Stomach (tissue), 8 donors: ENCODE measurements at regions not wholly inside any gene's neighbourhood (a gene's known extent, or its start where the extent isn't known, plus 50 kb on each side); places are given as distances from the start of the nearest gene placed in this dataset.
"Not testable (repeated sequence)": the region's sequence is repeated elsewhere in the genome, so short reads cannot be mapped to it uniquely, and the experiment has no call there.

Experiments
- DNase-seq, 2 donors: peaks; one replicate each; pipeline versions ENCODE4 v3.0.0 to v3.0.0-alpha.2; 2013 to 2019
- H3K27ac ChIP-seq, 5 donors: fragments of 200-600 bp in 4 of 5; sonication (generic) in 4 of 5; one replicate each; pipeline ENCODE4 v1.5.1; 2013 to 2019; ENCODE audit warnings: mild to moderate bottlenecking in 1 of 5, moderate library complexity in 1 of 5
- H3K27me3 ChIP-seq, 3 donors: fragments of 200-600 bp; sonication (generic); one replicate each; pipeline ENCODE4 v1.5.1; 2017 to 2019; ENCODE audit warnings: mixed run types in 1 of 3
- H3K36me3 ChIP-seq, 4 donors: fragments of 200-600 bp; sonication (generic); 1 replicate in 3 of 4; 2 replicates in 1 of 4; pipeline ENCODE4 v1.5.1; 2016 to 2019
- H3K4me1 ChIP-seq, 4 donors: fragments of 200-600 bp; sonication (generic); one replicate each; pipeline ENCODE4 v1.5.1; 2016 to 2019
- H3K4me3 ChIP-seq, 4 donors: fragments of 200-600 bp; sonication (generic) in 3 of 4; one replicate each; pipeline ENCODE4 v1.5.1; 2016 to 2019; ENCODE audit warnings: mild to moderate bottlenecking in 1 of 4
- H3K9me3 ChIP-seq, 4 donors: fragments of 200-600 bp; sonication (generic); one replicate each; pipeline ENCODE4 v1.5.1; 2016 to 2019
- EP300 ChIP-seq: sonication (generic); formaldehyde crosslinking; IDR thresholded peaks from one replicate; pipeline ENCODE4 v1.6.1; 2017; ENCODE audit warnings: antibody characterized with exemption
- POLR2A ChIP-seq, 4 donors: fragments of 450-650 bp; IDR thresholded peaks; one replicate each; pipeline ENCODE4 v1.6.1; 2016; ENCODE audit warnings: antibody characterized with exemption in 4 of 4, control low read depth in 2 of 4, mild to moderate bottlenecking in 1 of 4, moderate library complexity in 1 of 4
- POLR2AphosphoS5 ChIP-seq, 3 donors: sonication (generic); formaldehyde crosslinking; IDR thresholded peaks; one replicate each; pipeline ENCODE4 v1.6.1; 2016; ENCODE audit warnings: antibody characterized with exemption in 3 of 3
- WGBS, 5 donors: extraction: QIAGEN DNeasy Blood & Tissue Kit in 3 of 5; methylation state at CpG; one replicate each; pipeline versions ENCODE4 v1.1.5 to v1.1.7; 2013 to 2018; 5-methylcytosine and 5-hydroxymethylcytosine counted together
- intact Hi-C: fragments of 100-400 bp; cut with DNase I; formaldehyde crosslinking; loops from one replicate; pipeline ENCODE4 v1.15.1; 2023; ENCODE audit warnings: low total_unique reads
- TF ChIP-seq, protein P1 (sequence below), 7 experiments: fragments of 450-650 bp in 4 of 7; fragments of 200-600 bp in 3 of 7; sonication (generic) in 3 of 7; IDR thresholded peaks; one replicate each; pipeline ENCODE4 v1.5.1; 2016 to 2019; ENCODE audit warnings: antibody characterized with exemption in 7 of 7, control low read depth in 2 of 7, mild to moderate bottlenecking in 1 of 7
- donor health status: healthy with polysubstance abuse.
- donor health status: Bipolar disorder and iron deficiency.
- donor health status: healthy.

DNA sequence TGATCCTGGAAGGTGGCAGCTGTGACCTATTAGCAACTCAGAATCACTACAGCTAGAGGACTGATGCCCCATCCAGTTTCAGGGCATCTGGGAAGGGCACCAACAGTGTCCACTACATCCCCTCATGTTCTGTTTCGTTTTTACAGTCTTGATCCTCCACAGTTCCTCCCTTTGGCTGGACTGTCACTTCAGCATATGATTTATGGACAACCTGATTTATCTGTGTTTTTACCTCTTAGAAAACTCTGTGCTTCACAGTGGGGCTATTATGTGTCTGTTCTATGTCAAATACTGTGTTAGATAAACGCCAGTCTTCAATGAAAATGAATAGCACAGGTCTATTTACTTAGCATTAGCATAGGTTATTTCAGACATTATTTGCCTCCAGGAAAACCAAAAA is 63.1 kb upstream of the GRPR start:
- Histone ChIP-seq H3K36me3 (no peaks in the 10 kb centered on the region), H3K27ac (no peak overlapping the region), H3K4me1 (no peaks in the 10 kb centered on the region), H3K9me3 (no peaks in the 10 kb centered on the region), H3K4me3 (no peak overlapping the region), H3K27me3 (no peaks in the 10 kb centered on the region)
- no peak for TF ChIP-seq POLR2AphosphoS5 (IDR thresholded peaks at IDR 0.05)
- TF ChIP-seq, protein P1, sequence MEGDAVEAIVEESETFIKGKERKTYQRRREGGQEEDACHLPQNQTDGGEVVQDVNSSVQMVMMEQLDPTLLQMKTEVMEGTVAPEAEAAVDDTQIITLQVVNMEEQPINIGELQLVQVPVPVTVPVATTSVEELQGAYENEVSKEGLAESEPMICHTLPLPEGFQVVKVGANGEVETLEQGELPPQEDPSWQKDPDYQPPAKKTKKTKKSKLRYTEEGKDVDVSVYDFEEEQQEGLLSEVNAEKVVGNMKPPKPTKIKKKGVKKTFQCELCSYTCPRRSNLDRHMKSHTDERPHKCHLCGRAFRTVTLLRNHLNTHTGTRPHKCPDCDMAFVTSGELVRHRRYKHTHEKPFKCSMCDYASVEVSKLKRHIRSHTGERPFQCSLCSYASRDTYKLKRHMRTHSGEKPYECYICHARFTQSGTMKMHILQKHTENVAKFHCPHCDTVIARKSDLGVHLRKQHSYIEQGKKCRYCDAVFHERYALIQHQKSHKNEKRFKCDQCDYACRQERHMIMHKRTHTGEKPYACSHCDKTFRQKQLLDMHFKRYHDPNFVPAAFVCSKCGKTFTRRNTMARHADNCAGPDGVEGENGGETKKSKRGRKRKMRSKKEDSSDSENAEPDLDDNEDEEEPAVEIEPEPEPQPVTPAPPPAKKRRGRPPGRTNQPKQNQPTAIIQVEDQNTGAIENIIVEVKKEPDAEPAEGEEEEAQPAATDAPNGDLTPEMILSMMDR (IDR thresholded peaks at IDR 0.05), result no peak
- TF ChIP-seq POLR2A (IDR thresholded peaks at IDR 0.05), result no peak
- TF ChIP-seq EP300, result no peak
- no peak for DNase-seq
- WGBS, 5 donors, result 16 to 27% (median 24%) methylated on average over 2 of the region's 2 CpGs
- intact Hi-C loops, result no loop called here

DNA sequence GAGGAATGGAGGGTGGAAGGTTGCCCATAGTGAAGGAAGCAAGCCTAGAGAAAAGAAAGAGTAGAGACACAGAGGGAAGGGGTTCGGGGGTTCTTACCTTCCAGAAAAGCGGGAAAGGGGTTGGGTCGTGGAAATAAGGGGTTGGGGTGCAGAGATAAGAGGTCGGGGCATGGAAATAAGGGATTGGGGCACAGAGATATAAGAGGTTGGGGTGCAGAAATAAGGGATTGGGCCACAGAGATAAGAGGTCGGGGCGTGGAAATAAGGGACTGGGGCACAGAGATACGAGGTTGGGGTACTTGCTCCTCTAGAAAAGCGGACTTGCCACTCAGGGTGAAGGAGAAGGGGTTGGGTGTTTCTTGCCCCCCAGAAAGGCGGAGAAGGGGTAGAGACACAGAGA is 74.2 kb upstream of the GRPR start:
- WGBS, 5 donors, result 75 to 90% (median 85%) methylated on average over 7 to 9 of the region's 9 CpGs
- DNase-seq, H3K36me3 ChIP-seq, H3K4me1 ChIP-seq, H3K4me3 ChIP-seq, H3K27ac ChIP-seq, H3K27me3 ChIP-seq, intact Hi-C loops: not testable (repeated sequence)
- peaks cover 0 to 14% (median 6%) of the 10 kb centered on the region in 4 donors for H3K9me3 ChIP-seq

DNA sequence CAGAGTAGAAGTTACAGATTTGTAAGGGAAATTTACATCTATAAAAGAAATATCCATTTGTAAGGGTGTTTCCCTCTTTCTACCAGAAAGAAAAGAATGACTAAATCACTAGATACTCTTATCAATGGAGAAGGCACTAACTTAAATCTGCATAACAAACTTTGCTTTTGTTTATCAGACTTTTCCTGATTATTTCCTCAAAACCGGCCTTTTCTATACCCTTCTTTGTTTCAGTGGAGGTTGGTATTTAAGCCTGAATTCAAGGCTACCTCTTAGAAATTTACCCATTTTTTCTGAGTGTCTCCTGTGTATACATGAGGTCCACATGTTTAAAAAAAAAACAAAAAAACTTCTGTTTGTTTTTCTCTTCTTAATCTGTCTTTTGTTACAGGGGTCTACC is 80.4 kb upstream of the GRPR start:
- Histone ChIP-seq H3K9me3 (no peaks in the 10 kb centered on the region), H3K4me1 (no peaks in the 10 kb centered on the region), H3K4me3 (no peak overlapping the region), H3K27ac (no peak overlapping the region), H3K36me3 (no peaks in the 10 kb centered on the region), H3K27me3 (no peaks in the 10 kb centered on the region)
- intact Hi-C loops, result no loop called here
- TF ChIP-seq POLR2A (IDR thresholded peaks at IDR 0.05), result no peak
- TF ChIP-seq, protein P1 (IDR thresholded peaks at IDR 0.05), result no peak
- TF ChIP-seq EP300, result no peak
- TF ChIP-seq POLR2AphosphoS5 (IDR thresholded peaks at IDR 0.05), result no peak
- DNase-seq, result no peak
- WGBS, 5 donors, result 28 to 67% (median 45%) methylated on average over 1 of the region's 1 CpG

DNA sequence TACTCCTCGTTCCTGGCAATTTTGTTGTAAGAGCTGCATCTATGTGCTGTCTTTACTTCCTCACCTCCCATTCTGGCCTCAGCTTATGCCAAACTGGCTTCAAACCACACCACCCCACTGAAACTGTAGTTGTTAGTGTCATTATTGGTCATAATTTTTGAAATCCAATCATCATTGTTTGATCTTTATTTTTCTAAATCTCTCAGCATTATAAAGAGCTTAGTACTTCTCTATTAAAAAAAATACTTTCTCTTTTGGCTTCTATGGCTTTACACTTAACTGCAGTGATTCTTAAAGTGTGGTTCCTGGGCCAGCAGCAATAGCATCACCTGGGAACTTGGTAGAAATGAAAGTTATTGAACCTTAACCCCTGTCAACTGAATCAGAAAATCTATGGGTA is 83.5 kb upstream of the GRPR start:
- WGBS, 5 donors, result 51 to 87% (median 67%) methylated on average over 1 of the region's 1 CpG
- DNase-seq, result no peak
- Histone ChIP-seq H3K4me1 (no peaks in the 10 kb centered on the region), H3K27ac (no peak overlapping the region), H3K9me3 (peaks cover 0 to 8% (median 4%) of the 10 kb centered on the region in 4 donors), H3K36me3 (no peaks in the 10 kb centered on the region), H3K4me3 (no peak overlapping the region), H3K27me3 (no peaks in the 10 kb centered on the region)
- no peak for TF ChIP-seq EP300
- TF ChIP-seq POLR2AphosphoS5 (IDR thresholded peaks at IDR 0.05), result no peak
- TF ChIP-seq POLR2A (IDR thresholded peaks at IDR 0.05), result no peak
- TF ChIP-seq, protein P1 (IDR thresholded peaks at IDR 0.05), result no peak
- intact Hi-C loops, result no loop called here

DNA sequence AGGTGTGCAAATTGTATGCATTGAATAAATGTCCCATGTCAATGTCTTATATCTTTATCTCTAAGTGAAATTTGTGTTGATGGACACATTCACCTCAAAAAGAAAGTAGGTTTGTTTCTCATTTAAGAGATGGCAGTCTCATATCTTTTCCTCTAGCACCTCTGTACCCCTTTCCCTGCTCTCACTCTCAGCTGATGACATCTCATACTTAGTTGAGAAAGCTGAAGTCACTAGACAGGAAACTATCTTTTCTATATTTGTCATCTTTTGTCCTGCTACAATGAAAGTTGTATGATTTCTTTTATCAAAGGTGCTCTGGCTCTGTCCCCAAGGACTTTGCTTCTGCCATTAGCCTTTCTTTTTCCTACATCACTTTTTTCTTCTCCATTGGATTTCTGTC is 84.0 kb upstream of the GRPR start:
- Histone ChIP-seq H3K36me3 (no peaks in the 10 kb centered on the region), H3K4me3 (no peak overlapping the region), H3K27ac (no peak overlapping the region), H3K27me3 (no peaks in the 10 kb centered on the region), H3K4me1 (no peaks in the 10 kb centered on the region), H3K9me3 (peaks cover 0 to 8% (median 4%) of the 10 kb centered on the region in 4 donors)
- no peak for TF ChIP-seq EP300
- TF ChIP-seq POLR2A (IDR thresholded peaks at IDR 0.05), result no peak
- TF ChIP-seq, protein P1 (IDR thresholded peaks at IDR 0.05), result no peak
- no peak for TF ChIP-seq POLR2AphosphoS5 (IDR thresholded peaks at IDR 0.05)
- no peak for DNase-seq
- intact Hi-C loops, result no loop called here
